Loucy (cell line): ENCODE measurements at regions not wholly inside any gene's neighbourhood (a gene's known extent, or its start where the extent isn't known, plus 50 kb on each side); places are given as distances from the start of the nearest gene placed in this dataset.

Experiments
- CTCF ChIP-seq: fragments of 200-600 bp; sonication (generic); conservative IDR thresholded peaks from 2 replicates; pipeline ENCODE4 v1.5.1; 2014; ENCODE audit warnings: mild to moderate bottlenecking, antibody characterized with exemption, low read length
- EZH2phosphoT487 ChIP-seq: fragments of 200-600 bp; IDR thresholded peaks from 2 replicates; pipeline ENCODE4 v1.6.1; 2018; ENCODE audit warnings: antibody characterized with exemption, mild to moderate bottlenecking, moderate library complexity, borderline replicate concordance

GRCh38 chrX:96576368-96576767, 108.3 kb upstream of the DIAPH2 start:
- TF ChIP-seq CTCF (no peak), EZH2phosphoT487 (no peak)
